MM.1S (cell line): ENCODE measurements at regions not wholly inside any gene's neighbourhood (a gene's known extent, or its start where the extent isn't known, plus 50 kb on each side); places are given as distances from the start of the nearest gene placed in this dataset.

Experiments used
- DNase-seq: peaks from one replicate; pipeline ENCODE4 v3.0.0-alpha.2; 2015
- H2AFZ ChIP-seq: fragments of 300-600 bp; sonication (generic); 2 replicates; pipeline ENCODE4 v1.6.0; 2016; ENCODE audit warnings: antibody characterized with exemption, low read length
- H3F3A ChIP-seq: fragments of 300-600 bp; sonication (generic); 2 replicates; pipeline ENCODE4 v1.6.1; 2016; ENCODE audit warnings: mild to moderate bottlenecking, antibody characterized with exemption, low read length, moderate library complexity, mixed read lengths; ENCODE audit not compliant: insufficient read depth
- H3K27ac ChIP-seq: fragments of 300-600 bp; sonication (generic); 2 replicates; pipeline ENCODE4 v1.5.1; 2016; ENCODE audit warnings: mild to moderate bottlenecking, low read length
- H3K27me3 ChIP-seq: fragments of 300-600 bp; sonication (generic); replicated peaks from 2 replicates; pipeline ENCODE4 v1.6.0; 2016; ENCODE audit warnings: low read length; ENCODE audit not compliant: insufficient read depth
- H3K36me3 ChIP-seq: fragments of 300-600 bp; sonication (generic); replicated peaks from 2 replicates; pipeline ENCODE4 v1.6.1; 2016; ENCODE audit warnings: mild to moderate bottlenecking, low read length, mixed read lengths; ENCODE audit not compliant: insufficient read depth
- H3K4me1 ChIP-seq: fragments of 300-600 bp; sonication (generic); 2 replicates; pipeline ENCODE4 v1.6.1; 2016; ENCODE audit warnings: low read length, mixed read lengths
- H3K4me2 ChIP-seq: fragments of 300-600 bp; sonication (generic); 2 replicates; pipeline ENCODE4 v1.6.0; 2016; ENCODE audit warnings: low read depth, low read length
- H3K4me3 ChIP-seq: fragments of 300-600 bp; sonication (generic); 2 replicates; pipeline ENCODE4 v1.5.1; 2016; ENCODE audit warnings: low read length, mixed read lengths
- H3K79me2 ChIP-seq: fragments of 300-600 bp; sonication (generic); 2 replicates; pipeline ENCODE4 v1.6.1; 2016; ENCODE audit warnings: mixed run types, low read length, mixed read lengths
- H3K9ac ChIP-seq: fragments of 300-600 bp; sonication (generic); 2 replicates; pipeline ENCODE4 v1.6.1; 2016; ENCODE audit warnings: low read length, mixed read lengths
- H3K9me2 ChIP-seq: fragments of 300-600 bp; sonication (generic); replicated peaks from 2 replicates; pipeline ENCODE4 v1.6.1; 2016; ENCODE audit warnings: mild to moderate bottlenecking, low read length, mixed read lengths; ENCODE audit not compliant: insufficient read depth
- H3K9me3 ChIP-seq: fragments of 300-600 bp; sonication (generic); replicated peaks from 2 replicates; pipeline ENCODE4 v1.6.1; 2016; ENCODE audit warnings: mild to moderate bottlenecking, low read length, mixed read lengths; ENCODE audit not compliant: insufficient read depth
- H4K20me1 ChIP-seq: fragments of 300-600 bp; sonication (generic); 2 replicates; pipeline ENCODE4 v1.6.1; 2016; ENCODE audit warnings: mild to moderate bottlenecking, low read length, moderate library complexity, mixed read lengths; ENCODE audit not compliant: insufficient read depth
- CTCF ChIP-seq: fragments of 300-600 bp; sonication (generic); IDR thresholded peaks from 2 replicates; pipeline ENCODE4 v1.5.1; 2016; ENCODE audit warnings: antibody characterized with exemption, low read length, mixed read lengths
- EZH2 ChIP-seq: fragments of 300-600 bp; sonication (generic); optimal IDR thresholded peaks from 2 replicates; pipeline ENCODE3; 2017; ENCODE audit warnings: low read depth, mild to moderate bottlenecking, antibody characterized with exemption, low read length, mixed read lengths
- EZH2phosphoT487 ChIP-seq: fragments of 300-600 bp; sonication (generic); IDR thresholded peaks from 2 replicates; pipeline ENCODE4 v1.6.1; 2018; ENCODE audit warnings: antibody characterized with exemption, low read length

GRCh38 chr13:34561033-34561432 is 381.0 kb upstream of the NBEA start:
- DNase-seq: no peak
- Histone ChIP-seq H3K9me3 (no peaks in the 10 kb centered on the region), H3K4me2 (no peak overlapping the region), H3K4me3 (no peak overlapping the region), H3K4me1 (no peaks in the 10 kb centered on the region), H2AFZ (no peak overlapping the region), H3F3A (no peaks in the 10 kb centered on the region), H3K9me2 (no peaks in the 10 kb centered on the region), H3K79me2 (no peaks in the 10 kb centered on the region), H3K9ac (no peak overlapping the region), H4K20me1 (no peaks in the 10 kb centered on the region), H3K27me3 (no peaks in the 10 kb centered on the region), H3K27ac (no peak overlapping the region), H3K36me3 (no peaks in the 10 kb centered on the region)
- TF ChIP-seq EZH2: no peak
- TF ChIP-seq EZH2phosphoT487: no peak
- TF ChIP-seq CTCF: no peak

DNA sequence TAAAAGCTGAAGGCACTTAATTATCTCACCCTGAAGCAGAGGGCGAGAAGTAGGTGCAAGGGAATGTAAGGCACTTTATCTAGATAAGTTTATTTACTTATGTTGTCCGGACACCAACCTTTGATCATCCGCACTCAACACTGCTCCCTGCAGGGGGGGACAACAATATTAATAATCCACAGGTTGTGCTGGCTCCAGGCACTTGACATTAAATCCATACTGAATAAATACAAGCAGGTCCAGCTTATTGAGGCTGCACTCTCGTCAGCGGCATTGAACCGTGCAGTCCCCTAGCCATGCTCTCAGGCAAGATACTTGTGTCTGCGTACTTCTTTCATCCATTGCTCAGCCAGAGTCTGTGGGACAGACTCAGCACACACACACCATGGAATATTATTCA is 374.5 kb upstream of the NBEA start:
- Histone ChIP-seq H3K36me3 (no peaks in the 10 kb centered on the region), H3K4me2 (no peak overlapping the region), H3K9ac (no peak overlapping the region), H3K4me1 (no peaks in the 10 kb centered on the region), H2AFZ (no peak overlapping the region), H4K20me1 (no peaks in the 10 kb centered on the region), H3K79me2 (no peaks in the 10 kb centered on the region), H3K4me3 (no peak overlapping the region), H3K27me3 (no peaks in the 10 kb centered on the region), H3F3A (no peaks in the 10 kb centered on the region), H3K27ac (no peak overlapping the region), H3K9me2 (no peaks in the 10 kb centered on the region), H3K9me3 (no peaks in the 10 kb centered on the region)
- TF ChIP-seq EZH2phosphoT487 (no peak), CTCF (no peak), EZH2 (no peak)
- no peak for DNase-seq

GRCh38 chr13:34570698-34571353 is 371.2 kb upstream of the NBEA start:
- TF ChIP-seq EZH2phosphoT487 (no peak), EZH2 (no peak), CTCF (no peak)
- no peak overlapping the region for H3K4me3 ChIP-seq
- no peaks in the 10 kb centered on the region for H4K20me1 ChIP-seq
- no peaks in the 10 kb centered on the region for H3K4me1 ChIP-seq
- H2AFZ ChIP-seq: no peak overlapping the region
- H3F3A ChIP-seq: no peaks in the 10 kb centered on the region
- no peak overlapping the region for H3K9ac ChIP-seq
- no peak overlapping the region for H3K4me2 ChIP-seq
- no peak for DNase-seq
- H3K9me3 ChIP-seq: no peaks in the 10 kb centered on the region
- H3K36me3 ChIP-seq: no peaks in the 10 kb centered on the region
- H3K27ac ChIP-seq: no peak overlapping the region
- no peaks in the 10 kb centered on the region for H3K9me2 ChIP-seq
- H3K27me3 ChIP-seq: no peaks in the 10 kb centered on the region
- H3K79me2 ChIP-seq: no peaks in the 10 kb centered on the region
